ENCODE measurements at regions not wholly inside any gene's neighbourhood (a gene's known extent, or its start where the extent isn't known, plus 50 kb on each side); places are given as distances from the start of the nearest gene placed in this dataset.

DNA sequence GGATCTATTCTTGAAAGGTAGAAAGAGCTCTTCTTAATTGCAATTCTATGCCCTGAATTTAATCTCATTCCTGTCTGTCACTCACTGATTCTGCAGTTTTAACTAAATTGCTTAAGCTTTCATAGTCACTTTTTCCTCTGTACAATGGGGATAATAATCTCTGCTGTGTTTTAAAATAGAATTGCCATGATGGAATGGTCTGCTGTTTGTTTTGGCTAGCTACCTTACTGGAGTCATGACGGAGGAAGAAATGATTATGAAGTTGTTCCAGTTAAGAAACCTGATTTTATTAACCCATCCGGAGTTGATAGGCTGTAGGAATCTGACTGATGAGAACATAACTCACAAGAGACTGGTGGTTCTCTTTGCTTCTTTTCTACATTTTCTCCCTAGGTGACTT, 54.9 kb upstream of the ITM2B start:
- TF ChIP-seq, protein P1, sequence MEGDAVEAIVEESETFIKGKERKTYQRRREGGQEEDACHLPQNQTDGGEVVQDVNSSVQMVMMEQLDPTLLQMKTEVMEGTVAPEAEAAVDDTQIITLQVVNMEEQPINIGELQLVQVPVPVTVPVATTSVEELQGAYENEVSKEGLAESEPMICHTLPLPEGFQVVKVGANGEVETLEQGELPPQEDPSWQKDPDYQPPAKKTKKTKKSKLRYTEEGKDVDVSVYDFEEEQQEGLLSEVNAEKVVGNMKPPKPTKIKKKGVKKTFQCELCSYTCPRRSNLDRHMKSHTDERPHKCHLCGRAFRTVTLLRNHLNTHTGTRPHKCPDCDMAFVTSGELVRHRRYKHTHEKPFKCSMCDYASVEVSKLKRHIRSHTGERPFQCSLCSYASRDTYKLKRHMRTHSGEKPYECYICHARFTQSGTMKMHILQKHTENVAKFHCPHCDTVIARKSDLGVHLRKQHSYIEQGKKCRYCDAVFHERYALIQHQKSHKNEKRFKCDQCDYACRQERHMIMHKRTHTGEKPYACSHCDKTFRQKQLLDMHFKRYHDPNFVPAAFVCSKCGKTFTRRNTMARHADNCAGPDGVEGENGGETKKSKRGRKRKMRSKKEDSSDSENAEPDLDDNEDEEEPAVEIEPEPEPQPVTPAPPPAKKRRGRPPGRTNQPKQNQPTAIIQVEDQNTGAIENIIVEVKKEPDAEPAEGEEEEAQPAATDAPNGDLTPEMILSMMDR (IDR thresholded peaks at IDR 0.05) = no peak
- TF ChIP-seq EZH2phosphoT487 (IDR thresholded peaks at IDR 0.05) = no peak
